ENCODE measurements at regions not wholly inside any gene's neighbourhood (a gene's known extent, or its start where the extent isn't known, plus 50 kb on each side); places are given as distances from the start of the nearest gene placed in this dataset.
"Not testable (repeated sequence)": the region's sequence is repeated elsewhere in the genome, so short reads cannot be mapped to it uniquely, and the experiment has no call there.

DNA sequence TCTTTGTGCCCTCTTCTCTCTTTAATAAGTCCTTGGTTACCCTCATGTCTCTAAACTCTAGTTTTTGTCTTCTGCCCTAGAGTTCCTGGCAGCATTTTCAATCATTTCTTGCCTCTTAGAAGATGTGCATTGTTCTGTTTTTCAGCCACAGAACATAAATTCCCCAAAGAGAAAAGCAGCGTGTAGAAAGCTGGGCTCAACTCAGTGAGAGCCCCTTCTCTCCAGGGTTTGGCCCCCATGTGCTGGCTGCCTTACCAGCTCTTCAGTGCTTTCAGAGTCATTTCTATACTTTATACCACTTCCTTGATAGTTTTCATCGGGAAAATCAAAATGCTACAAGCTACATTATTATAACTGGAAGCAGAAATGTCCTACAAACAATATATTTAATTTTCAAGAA is 369.1 kb upstream of the GRM7 start:
- TF ChIP-seq ZFP30 (CRISPR knock-in tag; IDR thresholded peaks at IDR 0.05) (no peak), ZNF70 (CRISPR knock-in tag; IDR thresholded peaks at IDR 0.05) (no peak), ZNF565 (CRISPR knock-in tag; conservative IDR thresholded peaks at IDR 0.05; ENCODE audit: low read depth) (no peak), TCF4 (CRISPR knock-in tag; IDR thresholded peaks at IDR 0.05; ENCODE audit: borderline replicate concordance) (no peak), OSR1 (CRISPR knock-in tag; IDR thresholded peaks at IDR 0.05) (no peak), ARNTL (CRISPR knock-in tag; IDR thresholded peaks at IDR 0.05; ENCODE audit: borderline replicate concordance, low read depth) (no peak), PPARA (CRISPR knock-in tag; IDR thresholded peaks at IDR 0.05; ENCODE audit: borderline replicate concordance) (no peak)
- TF ChIP-seq, protein P1, sequence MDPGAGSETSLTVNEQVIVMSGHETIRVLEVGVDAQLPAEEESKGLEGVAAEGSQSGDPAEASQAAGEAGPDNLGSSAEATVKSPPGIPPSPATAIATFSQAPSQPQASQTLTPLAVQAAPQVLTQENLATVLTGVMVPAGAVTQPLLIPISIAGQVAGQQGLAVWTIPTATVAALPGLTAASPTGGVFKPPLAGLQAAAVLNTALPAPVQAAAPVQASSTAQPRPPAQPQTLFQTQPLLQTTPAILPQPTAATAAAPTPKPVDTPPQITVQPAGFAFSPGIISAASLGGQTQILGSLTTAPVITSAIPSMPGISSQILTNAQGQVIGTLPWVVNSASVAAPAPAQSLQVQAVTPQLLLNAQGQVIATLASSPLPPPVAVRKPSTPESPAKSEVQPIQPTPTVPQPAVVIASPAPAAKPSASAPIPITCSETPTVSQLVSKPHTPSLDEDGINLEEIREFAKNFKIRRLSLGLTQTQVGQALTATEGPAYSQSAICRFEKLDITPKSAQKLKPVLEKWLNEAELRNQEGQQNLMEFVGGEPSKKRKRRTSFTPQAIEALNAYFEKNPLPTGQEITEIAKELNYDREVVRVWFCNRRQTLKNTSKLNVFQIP (CRISPR knock-in tag; IDR thresholded peaks at IDR 0.05; ENCODE audit: borderline replicate concordance, low read depth) = no peak
- TF ChIP-seq, protein P2, sequence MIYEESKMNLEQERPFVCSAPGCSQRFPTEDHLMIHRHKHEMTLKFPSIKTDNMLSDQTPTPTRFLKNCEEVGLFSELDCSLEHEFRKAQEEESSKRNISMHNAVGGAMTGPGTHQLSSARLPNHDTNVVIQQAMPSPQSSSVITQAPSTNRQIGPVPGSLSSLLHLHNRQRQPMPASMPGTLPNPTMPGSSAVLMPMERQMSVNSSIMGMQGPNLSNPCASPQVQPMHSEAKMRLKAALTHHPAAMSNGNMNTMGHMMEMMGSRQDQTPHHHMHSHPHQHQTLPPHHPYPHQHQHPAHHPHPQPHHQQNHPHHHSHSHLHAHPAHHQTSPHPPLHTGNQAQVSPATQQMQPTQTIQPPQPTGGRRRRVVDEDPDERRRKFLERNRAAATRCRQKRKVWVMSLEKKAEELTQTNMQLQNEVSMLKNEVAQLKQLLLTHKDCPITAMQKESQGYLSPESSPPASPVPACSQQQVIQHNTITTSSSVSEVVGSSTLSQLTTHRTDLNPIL (CRISPR knock-in tag; IDR thresholded peaks at IDR 0.05; ENCODE audit: low read depth) = no peak
- no peak for ATAC-seq

DNA sequence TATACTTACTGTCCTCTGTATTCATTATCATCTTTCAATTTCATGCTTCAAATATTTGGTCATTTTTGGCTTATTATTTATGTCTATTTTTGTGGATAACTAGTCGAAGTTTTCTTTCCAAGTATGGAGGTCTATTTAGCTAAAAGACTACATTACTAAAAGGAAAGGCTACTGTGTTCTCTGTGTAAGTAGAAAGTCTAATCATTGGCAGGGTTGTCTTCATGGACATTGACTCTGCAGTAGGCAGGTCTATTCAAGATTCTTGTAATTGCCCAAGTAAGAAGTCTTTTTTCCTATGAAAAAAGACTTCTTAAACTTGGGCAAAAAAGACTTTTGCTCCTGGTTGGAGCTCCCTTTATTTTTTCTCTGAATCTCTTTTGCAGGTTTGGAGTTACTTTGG is 368.6 kb upstream of the GRM7 start:
- TF ChIP-seq RARB (CRISPR knock-in tag; IDR thresholded peaks at IDR 0.05) = no peak
- TF ChIP-seq ESRRG (CRISPR knock-in tag; IDR thresholded peaks at IDR 0.05) = no peak
- no peak for TF ChIP-seq ARNTL (CRISPR knock-in tag; IDR thresholded peaks at IDR 0.05; ENCODE audit: borderline replicate concordance, low read depth)
- TF ChIP-seq, protein P2 (CRISPR knock-in tag; IDR thresholded peaks at IDR 0.05; ENCODE audit: low read depth) = no peak
- no peak for TF ChIP-seq CSDC2 (CRISPR knock-in tag; IDR thresholded peaks at IDR 0.05)
- no peak for TF ChIP-seq ISL1 (CRISPR knock-in tag; IDR thresholded peaks at IDR 0.05)
- TF ChIP-seq ZFP30 (CRISPR knock-in tag; IDR thresholded peaks at IDR 0.05) = no peak
- TF ChIP-seq GLIS3 (CRISPR knock-in tag; IDR thresholded peaks at IDR 0.05) = no peak
- TF ChIP-seq TCF4 (CRISPR knock-in tag; IDR thresholded peaks at IDR 0.05; ENCODE audit: borderline replicate concordance) = no peak
- TF ChIP-seq ZNF565 (CRISPR knock-in tag; conservative IDR thresholded peaks at IDR 0.05; ENCODE audit: low read depth) = no peak
- TF ChIP-seq OSR1 (CRISPR knock-in tag; IDR thresholded peaks at IDR 0.05) = no peak
- TF ChIP-seq ZNF70 (CRISPR knock-in tag; IDR thresholded peaks at IDR 0.05) = no peak
- TF ChIP-seq, protein P3, sequence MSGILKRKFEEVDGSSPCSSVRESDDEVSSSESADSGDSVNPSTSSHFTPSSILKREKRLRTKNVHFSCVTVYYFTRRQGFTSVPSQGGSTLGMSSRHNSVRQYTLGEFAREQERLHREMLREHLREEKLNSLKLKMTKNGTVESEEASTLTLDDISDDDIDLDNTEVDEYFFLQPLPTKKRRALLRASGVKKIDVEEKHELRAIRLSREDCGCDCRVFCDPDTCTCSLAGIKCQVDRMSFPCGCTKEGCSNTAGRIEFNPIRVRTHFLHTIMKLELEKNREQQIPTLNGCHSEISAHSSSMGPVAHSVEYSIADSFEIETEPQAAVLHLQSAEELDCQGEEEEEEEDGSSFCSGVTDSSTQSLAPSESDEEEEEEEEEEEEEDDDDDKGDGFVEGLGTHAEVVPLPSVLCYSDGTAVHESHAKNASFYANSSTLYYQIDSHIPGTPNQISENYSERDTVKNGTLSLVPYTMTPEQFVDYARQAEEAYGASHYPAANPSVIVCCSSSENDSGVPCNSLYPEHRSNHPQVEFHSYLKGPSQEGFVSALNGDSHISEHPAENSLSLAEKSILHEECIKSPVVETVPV (CRISPR knock-in tag; IDR thresholded peaks at IDR 0.05) = no peak
- no peak for ATAC-seq

DNA sequence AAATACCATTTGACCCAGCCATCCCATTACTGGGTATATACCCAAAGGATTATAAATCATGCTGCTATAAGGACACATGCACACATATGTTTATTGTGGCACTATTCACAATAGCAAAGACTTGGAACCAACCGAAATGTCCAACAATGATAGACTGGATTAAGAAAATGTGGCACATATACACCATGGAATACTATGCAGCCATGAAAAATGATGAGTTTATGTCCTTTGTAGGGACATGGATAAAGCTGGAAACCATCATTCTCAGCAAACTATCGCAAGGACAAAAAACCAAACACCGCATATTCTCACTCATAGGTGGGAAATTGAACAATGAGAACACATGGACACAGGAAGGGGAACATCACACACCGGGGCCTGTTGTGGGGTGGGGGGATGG is 362.0 kb upstream of the GRM7 start:
- ATAC-seq = not testable (repeated sequence)

DNA sequence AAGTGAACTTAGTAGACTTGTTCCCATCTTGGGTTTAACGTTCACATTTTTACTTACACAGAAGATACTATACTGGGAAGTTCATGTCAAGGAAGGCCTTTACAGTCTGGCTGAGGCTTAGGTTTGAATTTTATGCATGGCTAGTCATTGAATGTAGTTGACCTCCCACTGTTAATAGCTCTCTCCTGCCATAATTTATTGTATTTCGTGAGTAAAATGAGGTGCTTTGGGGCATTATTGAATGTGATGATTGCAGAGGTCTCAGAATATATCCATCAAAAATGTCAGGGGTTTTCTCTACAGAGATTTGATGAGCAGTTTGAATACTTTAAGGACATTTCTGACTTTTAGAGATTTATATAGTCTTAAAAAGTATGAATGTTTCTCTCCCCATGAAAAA is 356.6 kb upstream of the GRM7 start:
- TF ChIP-seq TOX (CRISPR knock-in tag; IDR thresholded peaks at IDR 0.05; ENCODE audit: borderline replicate concordance) = no peak
- no peak for TF ChIP-seq BACH2 (CRISPR knock-in tag; IDR thresholded peaks at IDR 0.05; ENCODE audit: borderline replicate concordance)

DNA sequence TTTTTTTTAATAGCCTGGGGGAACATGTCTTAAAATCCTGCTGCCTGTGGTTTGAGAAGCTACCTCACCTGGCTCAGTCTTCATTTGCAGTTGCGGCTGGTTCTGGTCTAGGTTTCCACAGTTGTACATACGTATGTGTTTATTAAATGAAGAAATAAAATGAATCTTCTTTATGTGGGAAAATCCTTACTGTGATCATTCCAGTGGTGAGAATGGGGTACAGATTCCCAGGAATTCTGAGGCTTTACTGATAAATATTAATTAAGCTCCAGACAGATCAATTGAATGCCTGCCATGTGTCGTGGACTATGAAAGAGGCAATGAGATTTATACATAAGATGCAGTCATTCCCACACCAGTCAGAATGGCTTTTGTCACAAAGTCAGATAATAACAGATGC is 356.1 kb upstream of the GRM7 start:
- TF ChIP-seq ZNF8 (CRISPR knock-in tag; IDR thresholded peaks at IDR 0.05) (no peak), SNAI2 (CRISPR knock-in tag; IDR thresholded peaks at IDR 0.05) (no peak), OSR1 (CRISPR knock-in tag; IDR thresholded peaks at IDR 0.05) (no peak), TOX (CRISPR knock-in tag; IDR thresholded peaks at IDR 0.05; ENCODE audit: borderline replicate concordance) (no peak), BACH2 (CRISPR knock-in tag; IDR thresholded peaks at IDR 0.05; ENCODE audit: borderline replicate concordance) (no peak)
- TF ChIP-seq, protein P4, sequence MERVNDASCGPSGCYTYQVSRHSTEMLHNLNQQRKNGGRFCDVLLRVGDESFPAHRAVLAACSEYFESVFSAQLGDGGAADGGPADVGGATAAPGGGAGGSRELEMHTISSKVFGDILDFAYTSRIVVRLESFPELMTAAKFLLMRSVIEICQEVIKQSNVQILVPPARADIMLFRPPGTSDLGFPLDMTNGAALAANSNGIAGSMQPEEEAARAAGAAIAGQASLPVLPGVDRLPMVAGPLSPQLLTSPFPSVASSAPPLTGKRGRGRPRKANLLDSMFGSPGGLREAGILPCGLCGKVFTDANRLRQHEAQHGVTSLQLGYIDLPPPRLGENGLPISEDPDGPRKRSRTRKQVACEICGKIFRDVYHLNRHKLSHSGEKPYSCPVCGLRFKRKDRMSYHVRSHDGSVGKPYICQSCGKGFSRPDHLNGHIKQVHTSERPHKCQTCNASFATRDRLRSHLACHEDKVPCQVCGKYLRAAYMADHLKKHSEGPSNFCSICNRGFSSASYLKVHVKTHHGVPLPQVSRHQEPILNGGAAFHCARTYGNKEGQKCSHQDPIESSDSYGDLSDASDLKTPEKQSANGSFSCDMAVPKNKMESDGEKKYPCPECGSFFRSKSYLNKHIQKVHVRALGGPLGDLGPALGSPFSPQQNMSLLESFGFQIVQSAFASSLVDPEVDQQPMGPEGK (CRISPR knock-in tag; IDR thresholded peaks at IDR 0.05; ENCODE audit: borderline replicate concordance) = no peak

More for the DNA sequence above, 356.6 kb upstream of the GRM7 start:
- no peak for ATAC-seq

More for the DNA sequence above, 356.1 kb upstream of the GRM7 start:
- ATAC-seq = no peak
